Testis (tissue), 2 donors: ENCODE measurements at regions not wholly inside any gene's neighbourhood (a gene's known extent, or its start where the extent isn't known, plus 50 kb on each side); places are given as distances from the start of the nearest gene placed in this dataset.

ENCODE experiments used
- DNase-seq: peaks from one replicate; pipeline ENCODE4 v3.0.0-alpha.2; 2019
- H3K27ac ChIP-seq, 2 donors: fragments of 200-600 bp; sonication (generic); one replicate each; pipeline ENCODE4 v1.5.1; 2019
- H3K27me3 ChIP-seq: fragments of 200-600 bp; sonication (generic); one replicate; pipeline ENCODE4 v1.5.1; 2019
- H3K36me3 ChIP-seq: fragments of 200-600 bp; sonication (generic); one replicate; pipeline ENCODE4 v1.5.1; 2017; ENCODE audit warnings: low read depth; ENCODE audit errors: missing control alignments
- H3K4me1 ChIP-seq: fragments of 200-600 bp; sonication (generic); one replicate; pipeline ENCODE4 v1.5.1; 2019
- H3K4me3 ChIP-seq, 2 donors: fragments of 200-600 bp; sonication (generic); one replicate each; pipeline ENCODE4 v1.5.1; 2017 to 2019
- H3K9me3 ChIP-seq: fragments of 200-600 bp; sonication (generic); one replicate; pipeline ENCODE4 v1.5.1; 2017
- POLR2A ChIP-seq: fragments of 450-650 bp; IDR thresholded peaks from one replicate; pipeline ENCODE4 v1.6.1; 2017; ENCODE audit warnings: antibody characterized with exemption, mild to moderate bottlenecking, moderate library complexity
- WGBS, 2 donors: methylation state at CpG; one replicate each; pipeline ENCODE4 v1.1.5; 2018; 5-methylcytosine and 5-hydroxymethylcytosine counted together
- intact Hi-C: fragments of 100-400 bp; cut with DNase I; formaldehyde crosslinking; loops from one replicate; pipeline ENCODE4 v1.15.1; 2023; ENCODE audit warnings: low total_unique reads
- TF ChIP-seq, protein P1 (sequence below), 3 experiments: fragments of 450-650 bp in 2 of 3; fragments of 200-600 bp in 1 of 3; sonication (generic) in 1 of 3; IDR thresholded peaks; one replicate each; pipeline ENCODE4 v1.5.1; 2016 to 2019; ENCODE audit warnings: antibody characterized with exemption in 3 of 3, mild to moderate bottlenecking in 2 of 3, moderate library complexity in 1 of 3

DNA sequence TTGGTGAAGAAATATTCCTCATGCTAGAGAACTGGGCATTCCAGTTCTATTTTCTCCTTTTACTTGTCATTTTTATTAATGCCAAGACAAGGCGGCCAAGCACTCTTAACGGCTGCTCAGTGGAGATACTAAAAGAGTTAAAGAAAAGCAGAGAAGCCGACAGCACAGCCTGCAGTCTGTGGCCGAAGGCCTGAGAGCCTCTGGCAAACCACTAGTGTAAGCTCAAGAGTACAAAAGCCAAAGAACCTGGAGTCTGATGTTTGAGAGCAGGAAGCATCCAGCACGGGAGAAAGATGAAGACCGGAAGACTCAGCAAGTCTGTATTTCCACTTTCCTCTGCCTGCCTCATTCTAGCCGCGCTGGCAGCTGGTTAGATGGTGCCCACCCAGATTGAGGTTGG is 167.1 kb upstream of the FUT9 start:
- no peaks in the 10 kb centered on the region for H3K9me3 ChIP-seq
- no peaks in the 10 kb centered on the region for H3K27me3 ChIP-seq
- intact Hi-C loops: no loop called here
- WGBS, 2 donors: 45 to 50% methylated on average over 8 of the region's 8 CpGs
- H3K27ac ChIP-seq: no peak overlapping the region
- H3K4me1 ChIP-seq: no peaks in the 10 kb centered on the region
- no peaks in the 10 kb centered on the region for H3K36me3 ChIP-seq
- no peak overlapping the region for H3K4me3 ChIP-seq
- no peak for TF ChIP-seq POLR2A
- TF ChIP-seq, protein P1, sequence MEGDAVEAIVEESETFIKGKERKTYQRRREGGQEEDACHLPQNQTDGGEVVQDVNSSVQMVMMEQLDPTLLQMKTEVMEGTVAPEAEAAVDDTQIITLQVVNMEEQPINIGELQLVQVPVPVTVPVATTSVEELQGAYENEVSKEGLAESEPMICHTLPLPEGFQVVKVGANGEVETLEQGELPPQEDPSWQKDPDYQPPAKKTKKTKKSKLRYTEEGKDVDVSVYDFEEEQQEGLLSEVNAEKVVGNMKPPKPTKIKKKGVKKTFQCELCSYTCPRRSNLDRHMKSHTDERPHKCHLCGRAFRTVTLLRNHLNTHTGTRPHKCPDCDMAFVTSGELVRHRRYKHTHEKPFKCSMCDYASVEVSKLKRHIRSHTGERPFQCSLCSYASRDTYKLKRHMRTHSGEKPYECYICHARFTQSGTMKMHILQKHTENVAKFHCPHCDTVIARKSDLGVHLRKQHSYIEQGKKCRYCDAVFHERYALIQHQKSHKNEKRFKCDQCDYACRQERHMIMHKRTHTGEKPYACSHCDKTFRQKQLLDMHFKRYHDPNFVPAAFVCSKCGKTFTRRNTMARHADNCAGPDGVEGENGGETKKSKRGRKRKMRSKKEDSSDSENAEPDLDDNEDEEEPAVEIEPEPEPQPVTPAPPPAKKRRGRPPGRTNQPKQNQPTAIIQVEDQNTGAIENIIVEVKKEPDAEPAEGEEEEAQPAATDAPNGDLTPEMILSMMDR (IDR thresholded peaks at IDR 0.05): no peak
- DNase-seq: no peak

DNA sequence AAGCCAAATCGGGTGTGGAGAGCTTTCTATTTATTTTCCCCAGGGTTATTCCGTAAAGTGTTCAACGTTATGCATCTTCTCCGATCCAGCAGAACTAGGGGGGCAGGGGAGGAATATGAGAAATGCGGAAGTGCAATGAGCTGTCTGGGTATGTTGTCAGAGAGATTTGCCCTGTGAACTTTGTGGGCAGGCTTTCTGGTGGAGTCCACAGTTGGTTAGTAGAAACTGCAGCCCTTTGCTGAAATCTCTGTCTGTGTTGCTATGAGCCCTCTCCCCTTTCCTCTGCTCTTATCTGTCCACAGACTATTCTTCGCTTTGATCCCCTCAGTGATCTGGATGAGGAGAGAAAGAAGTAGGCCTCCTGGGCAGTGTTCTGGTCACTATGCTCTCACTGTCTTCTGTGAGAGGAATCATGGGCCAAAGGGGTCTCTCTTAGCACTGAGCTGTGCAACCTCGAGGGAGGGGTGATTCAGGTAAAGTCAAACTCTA is 158.9 kb upstream of the FUT9 start:
- H3K36me3 ChIP-seq: no peaks in the 10 kb centered on the region
- no peak overlapping the region for H3K4me3 ChIP-seq
- intact Hi-C loops: no loop called here
- H3K9me3 ChIP-seq: no peaks in the 10 kb centered on the region
- no peak for DNase-seq
- no peak for TF ChIP-seq POLR2A
- TF ChIP-seq, protein P1 (IDR thresholded peaks at IDR 0.05): no peak
- H3K27ac ChIP-seq: no peak overlapping the region
- no peaks in the 10 kb centered on the region for H3K27me3 ChIP-seq
- no peaks in the 10 kb centered on the region for H3K4me1 ChIP-seq
- WGBS, 2 donors: 83 to 87% methylated on average over 7 of the region's 7 CpGs

DNA sequence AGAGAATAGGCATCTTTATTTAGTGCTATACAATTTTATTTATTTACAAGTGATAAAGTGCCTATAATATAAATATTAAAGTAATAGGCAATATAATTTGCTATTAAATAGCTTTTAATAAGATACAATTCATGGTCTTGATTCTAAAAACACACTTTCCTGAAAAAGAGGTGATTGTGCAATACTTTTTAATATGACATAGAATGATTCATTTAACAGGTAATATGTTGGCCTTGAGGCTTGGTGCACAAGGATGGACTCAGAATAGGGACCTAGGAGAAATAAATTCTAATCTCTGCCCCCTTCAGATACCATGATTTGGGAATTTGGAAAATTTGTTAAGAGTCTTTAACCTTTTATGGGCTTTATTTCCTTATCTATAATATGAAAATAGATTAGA is 149.9 kb upstream of the FUT9 start:
- no peak overlapping the region for H3K27ac ChIP-seq
- DNase-seq: no peak
- intact Hi-C loops: no loop called here

GRCh38 chr6:95866732-95867131 is 149.0 kb upstream of the FUT9 start:
- Histone ChIP-seq H3K27ac (no peak overlapping the region), H3K36me3 (no peaks in the 10 kb centered on the region), H3K9me3 (no peaks in the 10 kb centered on the region), H3K4me3 (no peak overlapping the region), H3K4me1 (no peaks in the 10 kb centered on the region), H3K27me3 (no peaks in the 10 kb centered on the region)
- TF ChIP-seq, protein P1 (IDR thresholded peaks at IDR 0.05): peak in 2 of 3 experiments; percentile 22 to 35
- TF ChIP-seq POLR2A: no peak
- intact Hi-C loops: no loop called here
- DNase-seq: peak; percentile 64
- 30 to 50% methylated on average over 7 of the region's 7 CpGs for WGBS, 2 donors

More for the DNA sequence above, 149.9 kb upstream of the FUT9 start:
- H3K9me3 ChIP-seq: no peaks in the 10 kb centered on the region
- H3K36me3 ChIP-seq: no peaks in the 10 kb centered on the region
- H3K4me3 ChIP-seq: no peak overlapping the region
- no peak for TF ChIP-seq POLR2A
- TF ChIP-seq, protein P1 (IDR thresholded peaks at IDR 0.05): no peak
- H3K27me3 ChIP-seq: no peaks in the 10 kb centered on the region
- no peaks in the 10 kb centered on the region for H3K4me1 ChIP-seq

DNA sequence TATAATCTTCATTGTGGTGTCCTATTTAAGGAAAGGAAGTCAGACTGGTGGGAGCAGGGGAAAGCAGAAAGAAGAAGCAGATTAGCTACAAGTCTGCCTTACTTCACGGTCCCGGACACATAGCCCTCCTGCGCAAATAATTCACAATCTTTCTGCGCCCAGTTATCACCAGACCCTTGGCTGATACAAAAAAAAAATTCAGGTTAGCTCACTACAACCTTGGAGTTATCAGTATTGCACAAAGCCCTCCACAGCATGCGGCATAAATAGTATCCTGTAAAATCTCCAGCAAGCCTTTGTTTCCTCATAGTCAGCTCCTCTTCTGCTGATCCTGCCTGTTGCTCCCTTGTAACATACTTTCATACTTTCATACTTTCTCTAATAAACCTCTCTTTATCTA is 148.6 kb upstream of the FUT9 start:
- Histone ChIP-seq H3K4me1 (no peaks in the 10 kb centered on the region), H3K27me3 (no peaks in the 10 kb centered on the region), H3K27ac (no peak overlapping the region), H3K9me3 (no peaks in the 10 kb centered on the region), H3K4me3 (no peak overlapping the region), H3K36me3 (no peaks in the 10 kb centered on the region)
- DNase-seq: no peak
- intact Hi-C loops: no loop called here
- TF ChIP-seq, protein P1 (IDR thresholded peaks at IDR 0.05): no peak
- no peak for TF ChIP-seq POLR2A
- WGBS, 2 donors: 35 to 43% methylated on average over 5 of the region's 5 CpGs
